DOHH2 (cell line): ENCODE measurements at regions not wholly inside any gene's neighbourhood (a gene's known extent, or its start where the extent isn't known, plus 50 kb on each side); places are given as distances from the start of the nearest gene placed in this dataset.

Source experiments
- CTCF ChIP-seq: fragments of 200-600 bp; sonication (generic); IDR thresholded peaks from one replicate; pipeline ENCODE4 v1.5.1; 2014; ENCODE audit warnings: antibody characterized with exemption, mild to moderate bottlenecking, low read depth, low read length; ENCODE audit not compliant: poor library complexity, severe bottlenecking
- EZH2phosphoT487 ChIP-seq: fragments of 200-600 bp; sonication (generic); IDR thresholded peaks from 2 replicates; pipeline ENCODE4 v1.6.1; 2017; ENCODE audit warnings: borderline replicate concordance, mild to moderate bottlenecking, antibody characterized with exemption, low read length, moderate library complexity, mixed read lengths

- no peak for TF ChIP-seq CTCF
- no peak for TF ChIP-seq EZH2phosphoT487
These were observed 316.1 kb downstream of the LNPK start for GRCh38 chr2:175686002-175686401.
